NCI-H187 treated with DMSO at 0.1 percent for 48 hours (cell line): ENCODE measurements at regions not wholly inside any gene's neighbourhood (a gene's known extent, or its start where the extent isn't known, plus 50 kb on each side); places are given as distances from the start of the nearest gene placed in this dataset.

Source experiments
- DNase-seq: peaks from one replicate; lab custom pipeline; 2025; lab: John Stamatoyannopoulos, UW

DNA sequence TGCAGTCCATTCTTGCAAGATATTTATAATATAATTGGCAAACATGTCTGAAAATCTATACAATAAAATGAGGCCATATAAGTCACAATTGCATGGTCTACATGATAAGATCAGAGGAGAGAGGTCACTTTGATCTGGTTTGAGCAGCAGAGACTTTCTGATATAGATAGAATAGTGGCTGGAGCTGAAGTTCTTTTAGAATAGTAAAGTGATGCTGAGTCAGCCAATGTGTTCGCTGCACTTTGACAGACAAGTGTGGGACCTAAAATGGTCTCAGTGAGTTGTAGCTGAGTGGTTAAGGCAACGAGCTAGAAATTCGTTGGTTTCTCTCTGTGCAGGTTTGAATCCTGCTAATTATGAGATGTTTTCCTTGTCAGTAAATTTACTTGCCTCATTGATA is 257.0 kb upstream of the C11orf87 start:
- no peak for DNase-seq

DNA sequence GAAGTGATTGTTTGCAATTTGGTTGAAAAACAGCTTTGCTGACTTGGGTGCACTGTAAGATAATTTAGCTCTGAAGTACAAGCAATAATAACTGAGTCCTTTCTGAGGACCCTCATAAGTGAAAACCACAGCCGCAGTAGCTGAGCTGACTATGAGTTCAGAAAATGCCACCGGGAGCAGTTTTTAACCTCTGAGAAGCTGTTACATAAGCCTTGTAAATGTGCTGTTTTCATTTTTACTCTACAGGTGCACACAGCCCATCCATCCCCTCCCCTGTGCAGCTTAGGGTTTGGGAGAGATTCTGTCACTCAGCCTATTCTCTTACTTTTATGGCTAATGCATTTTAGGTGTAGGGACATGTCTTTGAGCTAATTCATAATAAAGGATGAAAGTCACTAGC is 255.5 kb upstream of the C11orf87 start:
- DNase-seq, result no peak

DNA sequence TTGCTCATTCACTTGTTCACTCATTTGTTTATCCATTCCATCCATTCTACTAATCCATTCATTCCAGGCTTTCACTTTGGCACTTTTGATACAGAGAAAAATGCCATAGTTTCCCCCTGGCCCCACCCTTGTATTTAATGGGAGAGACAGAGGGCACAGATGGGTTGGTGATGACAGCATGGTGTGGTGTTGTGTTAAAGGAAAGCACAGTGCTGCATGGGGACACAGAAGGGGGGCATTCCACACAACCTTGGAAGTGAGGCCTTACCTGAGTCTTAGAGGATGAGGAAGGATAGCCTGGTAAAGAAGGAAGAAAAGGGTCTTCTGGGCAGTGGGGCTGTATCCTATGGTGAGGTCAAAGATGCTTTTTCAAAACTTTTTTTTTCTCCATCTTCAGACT is 248.5 kb upstream of the C11orf87 start:
- no peak for DNase-seq

- no peak for DNase-seq
Measured at GRCh38 chr11:109184376-109184775, 237.6 kb upstream of the C11orf87 start.

DNA sequence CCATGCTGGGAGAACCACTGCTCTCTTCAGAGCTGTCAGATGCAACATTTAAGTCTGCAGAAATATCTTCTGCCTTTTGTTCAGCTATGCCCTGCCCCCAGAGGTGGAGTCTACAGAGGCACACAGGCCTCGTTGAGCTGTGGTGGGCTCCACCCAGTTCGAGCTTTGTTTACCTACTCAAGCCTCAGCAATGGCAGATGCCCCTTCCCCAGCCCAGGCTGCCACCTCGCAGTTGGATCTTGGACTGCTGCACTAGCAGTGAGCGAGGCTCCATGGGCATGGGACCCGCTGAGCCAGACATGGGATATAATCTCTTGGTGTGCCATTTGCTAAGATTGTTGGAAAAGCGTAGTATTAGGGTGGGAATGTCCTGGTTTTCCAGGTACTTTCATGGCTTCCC is 229.1 kb upstream of the C11orf87 start:
- DNase-seq, result no peak

DNA sequence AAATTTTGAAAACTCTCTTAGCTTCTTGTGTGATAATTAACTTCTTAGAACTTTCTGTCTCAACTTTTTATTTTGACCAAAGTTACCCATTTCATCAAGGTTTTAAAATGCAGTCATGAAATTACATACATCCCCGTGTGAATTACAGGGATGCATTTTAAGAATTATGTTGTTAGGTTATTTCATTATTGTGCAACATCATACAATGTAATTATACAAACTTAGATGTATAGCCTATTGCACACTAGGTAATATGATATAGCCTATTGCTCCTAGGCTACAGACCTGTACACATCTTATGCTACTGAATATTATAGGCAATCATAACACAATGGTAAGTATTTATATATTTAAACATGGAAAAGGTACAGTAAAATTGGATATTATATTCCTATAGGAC is 228.1 kb upstream of the C11orf87 start:
- DNase-seq, result no peak

- no peak for DNase-seq
Measured at GRCh38 chr11:109196016-109196415, 226.0 kb upstream of the C11orf87 start.

DNA sequence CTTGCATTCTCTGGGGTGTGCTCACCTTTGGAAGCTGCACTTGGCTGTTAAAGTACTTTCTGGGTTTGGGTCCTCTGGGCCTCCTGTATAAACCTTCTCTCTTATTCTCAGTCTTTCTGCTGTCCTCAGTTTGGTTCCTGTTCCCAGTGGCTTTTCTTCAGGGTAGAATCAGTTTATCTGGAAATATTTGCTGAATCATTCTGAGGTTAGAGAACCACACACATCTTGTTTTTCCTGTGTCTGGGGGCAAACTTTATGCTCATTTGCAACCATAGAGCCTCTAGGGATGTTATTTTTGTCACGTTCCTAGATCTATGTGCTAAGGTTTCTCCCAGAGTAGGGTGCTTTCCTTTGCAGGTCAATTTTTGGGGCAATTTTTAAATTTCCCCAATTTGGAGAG is 224.3 kb upstream of the C11orf87 start:
- no peak for DNase-seq

- DNase-seq, result no peak
Measured at GRCh38 chr11:109203176-109203575, 218.8 kb upstream of the C11orf87 start.

DNA sequence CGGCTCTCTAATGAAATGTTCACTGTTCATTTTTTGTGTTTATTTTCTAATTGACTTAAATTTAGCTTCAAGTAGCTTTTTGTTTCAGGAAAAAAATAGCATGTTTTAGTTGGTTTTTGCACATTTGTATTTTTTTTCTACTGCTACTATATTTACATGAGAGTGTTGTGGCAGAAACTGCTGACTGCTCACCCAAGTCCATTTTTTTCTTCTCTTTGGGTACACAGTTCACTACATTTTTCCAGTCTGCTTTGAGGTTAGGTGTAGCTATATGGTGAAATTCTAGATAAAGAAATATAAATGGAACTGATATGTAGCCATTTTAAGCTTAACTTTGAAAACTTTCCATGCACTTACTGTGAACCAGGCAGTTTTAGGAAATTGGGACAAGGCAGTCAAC is 216.7 kb upstream of the C11orf87 start:
- DNase-seq, result no peak

DNA sequence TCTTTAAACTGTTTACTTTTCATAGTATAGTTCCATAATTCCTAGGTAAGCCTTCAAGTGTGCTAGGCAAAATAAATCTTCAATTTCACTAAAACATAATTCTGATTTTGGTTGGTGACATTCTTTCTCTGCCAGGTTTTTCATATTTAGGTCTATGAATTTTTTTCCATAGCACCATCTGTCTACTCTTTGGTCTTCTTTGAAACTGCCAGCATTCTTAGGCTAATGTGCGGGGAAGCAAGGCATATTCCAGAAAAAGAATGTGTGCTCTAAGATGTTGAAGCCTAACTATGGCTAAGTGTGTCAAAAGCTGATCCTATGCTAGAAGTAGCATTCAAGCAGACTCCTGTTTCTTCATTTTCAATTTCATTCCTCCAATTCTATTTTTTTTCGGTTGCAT is 213.9 kb upstream of the C11orf87 start:
- no peak for DNase-seq

- DNase-seq, result no peak
Measured at GRCh38 chr11:109209572-109209971, 212.4 kb upstream of the C11orf87 start.

GRCh38 chr11:109221190-109221589 is 200.8 kb upstream of the C11orf87 start:
- DNase-seq, result no peak

DNA sequence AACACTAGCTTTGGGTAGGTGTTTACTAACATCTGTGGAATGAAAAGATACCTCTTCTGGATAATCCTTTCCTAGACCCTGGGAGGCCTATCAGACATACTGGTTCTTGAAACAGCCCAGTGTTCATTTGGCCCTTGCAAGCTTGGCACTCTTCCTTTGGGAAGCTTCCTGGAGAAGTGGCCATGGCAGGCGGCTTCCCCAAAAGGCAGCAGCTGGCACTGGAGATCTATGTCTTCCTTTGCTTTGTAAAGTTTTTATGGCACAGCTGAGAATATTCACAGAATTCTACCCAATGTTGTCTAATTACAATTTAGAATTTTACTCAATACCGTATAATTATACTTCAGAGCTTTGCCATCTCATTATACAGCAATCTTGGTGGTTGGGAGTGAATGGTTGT is 199.2 kb upstream of the C11orf87 start:
- DNase-seq, result no peak

DNA sequence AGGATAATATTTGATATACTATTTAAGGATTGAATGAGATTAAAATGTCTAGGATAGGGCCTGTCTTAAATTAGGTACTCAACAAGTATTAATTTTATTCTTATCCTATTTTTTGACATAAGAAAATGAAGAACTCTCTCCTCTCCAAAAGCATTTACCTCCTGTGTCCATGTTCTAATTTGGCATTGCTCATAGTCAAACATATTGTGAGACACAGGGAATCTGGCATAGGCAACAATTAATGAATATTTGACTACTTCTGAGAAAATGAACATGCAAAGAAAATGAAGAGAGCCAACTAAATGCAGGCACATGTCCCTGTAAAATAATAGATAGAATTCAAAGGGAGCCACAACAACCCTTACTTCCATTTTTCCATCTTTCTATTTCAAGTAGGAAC is 198.5 kb upstream of the C11orf87 start:
- DNase-seq, result no peak

- DNase-seq, result no peak
Measured at GRCh38 chr11:109229682-109230081, 192.3 kb upstream of the C11orf87 start.

DNA sequence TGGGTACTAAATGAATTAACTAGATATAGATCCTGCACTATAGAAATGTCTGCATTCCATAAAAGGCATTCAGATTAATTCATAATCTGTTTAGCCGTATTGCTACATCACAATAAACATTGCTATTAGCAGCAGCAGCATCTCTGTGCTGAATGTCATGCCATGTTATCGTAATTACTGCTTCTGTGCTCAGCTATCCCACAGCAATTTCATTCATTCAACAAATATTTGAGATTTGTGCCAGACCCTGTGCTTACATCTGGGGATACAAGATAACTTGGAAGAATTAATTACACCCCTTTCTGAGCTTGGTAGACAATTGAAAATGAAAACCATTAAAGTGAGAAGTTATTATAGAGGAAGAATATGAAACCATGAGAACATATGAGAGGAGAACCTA is 185.8 kb upstream of the C11orf87 start:
- no peak for DNase-seq

GRCh38 chr11:109236696-109237095 is 185.3 kb upstream of the C11orf87 start:
- DNase-seq, result no peak

DNA sequence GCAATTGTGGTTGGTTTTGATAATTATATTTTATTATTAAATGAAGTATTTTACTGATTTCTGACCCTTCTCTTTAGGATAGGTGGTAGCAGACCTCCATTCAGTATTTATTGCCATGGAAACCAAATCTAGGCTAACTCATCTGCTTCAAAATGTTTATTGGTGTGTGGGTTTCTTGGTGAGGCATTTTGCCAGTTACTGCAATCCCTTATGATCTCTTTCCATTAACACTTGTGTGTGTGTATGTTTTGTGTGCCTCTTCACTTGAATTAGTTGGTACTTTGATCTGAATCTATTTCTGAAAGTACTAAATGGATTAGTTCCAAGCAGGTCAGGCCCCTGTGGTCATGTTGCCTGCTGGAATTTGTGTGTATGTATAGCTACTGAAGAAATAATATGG is 184.4 kb upstream of the C11orf87 start:
- DNase-seq, result no peak

GRCh38 chr11:109241988-109242536 is 179.9 kb upstream of the C11orf87 start:
- no peak for DNase-seq

- no peak for DNase-seq
Measured at GRCh38 chr11:109247071-109247470, 174.9 kb upstream of the C11orf87 start.

- no peak for DNase-seq
Measured at GRCh38 chr11:109249597-109249996, 172.4 kb upstream of the C11orf87 start.

DNA sequence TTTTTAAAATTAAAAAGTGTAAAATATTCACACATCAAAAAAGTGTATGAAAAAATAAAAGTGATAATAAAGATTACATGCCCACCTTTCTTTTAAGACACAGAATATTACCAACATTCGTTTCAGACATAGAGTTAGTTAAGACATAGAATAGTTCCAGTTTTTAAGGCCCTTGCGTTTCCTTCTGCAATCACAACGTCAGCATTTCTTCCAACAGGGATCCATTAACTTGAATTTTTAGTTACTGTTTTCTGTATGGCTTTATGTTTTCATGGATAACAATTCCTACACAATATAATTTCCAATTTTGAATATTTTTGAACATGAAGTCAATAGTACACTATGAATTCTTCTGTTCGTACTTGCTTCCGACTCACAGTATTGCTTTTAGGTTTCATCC is 170.8 kb upstream of the C11orf87 start:
- no peak for DNase-seq

DNA sequence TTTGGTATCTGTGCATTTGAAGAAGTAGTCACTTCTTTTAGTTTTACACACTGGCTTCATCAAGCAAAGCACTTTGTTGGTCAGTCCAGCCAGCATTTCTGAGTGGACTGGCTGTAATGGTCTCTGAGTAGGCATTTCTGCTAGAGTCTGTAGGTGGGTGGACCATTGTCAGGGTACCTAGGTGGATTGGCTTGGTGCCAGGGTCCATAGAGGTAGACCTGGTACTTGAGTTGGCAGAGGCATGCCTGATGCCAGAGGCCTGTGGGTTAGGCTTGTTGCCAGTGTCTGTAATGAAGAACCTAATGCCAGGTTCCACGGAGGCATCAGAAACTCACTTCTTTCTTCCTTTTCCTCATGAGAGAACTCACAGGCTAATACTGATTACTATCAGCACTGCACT is 157.9 kb upstream of the C11orf87 start:
- no peak for DNase-seq
